ENCODE measurements at regions not wholly inside any gene's neighbourhood (a gene's known extent, or its start where the extent isn't known, plus 50 kb on each side); places are given as distances from the start of the nearest gene placed in this dataset.

- no peak for TF ChIP-seq CTCF (conservative IDR thresholded peaks at IDR 0.05; ENCODE audit: low read depth in 2 of 2)
- no peak for TF ChIP-seq ETS1 (IDR thresholded peaks at IDR 0.05)
- TF ChIP-seq EZH2phosphoT487 (IDR thresholded peaks at IDR 0.05; ENCODE audit: unreplicated experiment) = no peak
- TF ChIP-seq NANOG (IDR thresholded peaks at IDR 0.05; ENCODE audit: borderline replicate concordance) = no peak
These were observed 299.0 kb downstream of the DOK5 start for GRCh38 chr20:54774426-54774825.

Measured in GM23338 (cell line).